ENCODE measurements at regions not wholly inside any gene's neighbourhood (a gene's known extent, or its start where the extent isn't known, plus 50 kb on each side); places are given as distances from the start of the nearest gene placed in this dataset.

DNA sequence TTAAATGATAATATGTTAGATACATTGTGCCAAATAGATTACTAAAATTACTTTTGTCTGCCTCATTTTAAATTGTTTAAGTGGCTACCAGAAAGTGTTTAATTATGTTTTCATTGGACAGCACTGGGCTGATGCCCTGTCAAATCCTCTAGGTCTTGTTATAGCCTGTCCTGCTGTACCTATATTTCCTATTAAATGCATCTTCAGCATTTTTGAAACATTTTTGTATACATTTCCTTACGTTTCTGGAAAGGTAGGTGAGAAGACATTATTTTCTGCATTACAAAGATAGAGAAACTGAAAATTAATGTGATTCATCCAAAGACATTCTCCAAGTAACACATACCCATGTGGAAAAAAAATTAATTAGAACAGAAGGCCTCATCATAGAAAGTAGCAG, 192.2 kb upstream of the HS3ST3A1 start:
- TF ChIP-seq POLR2A (IDR thresholded peaks at IDR 0.05), result no peak
- TF ChIP-seq, protein P1, sequence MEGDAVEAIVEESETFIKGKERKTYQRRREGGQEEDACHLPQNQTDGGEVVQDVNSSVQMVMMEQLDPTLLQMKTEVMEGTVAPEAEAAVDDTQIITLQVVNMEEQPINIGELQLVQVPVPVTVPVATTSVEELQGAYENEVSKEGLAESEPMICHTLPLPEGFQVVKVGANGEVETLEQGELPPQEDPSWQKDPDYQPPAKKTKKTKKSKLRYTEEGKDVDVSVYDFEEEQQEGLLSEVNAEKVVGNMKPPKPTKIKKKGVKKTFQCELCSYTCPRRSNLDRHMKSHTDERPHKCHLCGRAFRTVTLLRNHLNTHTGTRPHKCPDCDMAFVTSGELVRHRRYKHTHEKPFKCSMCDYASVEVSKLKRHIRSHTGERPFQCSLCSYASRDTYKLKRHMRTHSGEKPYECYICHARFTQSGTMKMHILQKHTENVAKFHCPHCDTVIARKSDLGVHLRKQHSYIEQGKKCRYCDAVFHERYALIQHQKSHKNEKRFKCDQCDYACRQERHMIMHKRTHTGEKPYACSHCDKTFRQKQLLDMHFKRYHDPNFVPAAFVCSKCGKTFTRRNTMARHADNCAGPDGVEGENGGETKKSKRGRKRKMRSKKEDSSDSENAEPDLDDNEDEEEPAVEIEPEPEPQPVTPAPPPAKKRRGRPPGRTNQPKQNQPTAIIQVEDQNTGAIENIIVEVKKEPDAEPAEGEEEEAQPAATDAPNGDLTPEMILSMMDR (IDR thresholded peaks at IDR 0.05), result no peak

Measured in right lobe of liver (tissue), 4 donors.